NCI-H146 (cell line): ENCODE measurements at regions not wholly inside any gene's neighbourhood (a gene's known extent, or its start where the extent isn't known, plus 50 kb on each side); places are given as distances from the start of the nearest gene placed in this dataset.
"Not testable (repeated sequence)": the region's sequence is repeated elsewhere in the genome, so short reads cannot be mapped to it uniquely, and the experiment has no call there.

Experiments used
- DNase-seq: peaks from one replicate; lab custom pipeline; 2025; lab: John Stamatoyannopoulos, UW

GRCh38 chr15:39030291-39031070 is 465.9 kb upstream of the RASGRP1 start:
- no peak for DNase-seq

- no peak for DNase-seq
Measured at GRCh38 chr15:39031596-39031995, 467.0 kb upstream of the RASGRP1 start.

GRCh38 chr15:39034816-39035215 is 470.2 kb upstream of the RASGRP1 start:
- no peak for DNase-seq

GRCh38 chr15:39037611-39038010 is 473.0 kb upstream of the RASGRP1 start:
- DNase-seq = not testable (repeated sequence)

- no peak for DNase-seq
Measured at GRCh38 chr15:39040861-39041260, 476.2 kb upstream of the RASGRP1 start.

GRCh38 chr15:39041979-39042495 is 477.4 kb upstream of the RASGRP1 start:
- no peak for DNase-seq

GRCh38 chr15:39051626-39052322 is 487.2 kb upstream of the RASGRP1 start:
- DNase-seq = no peak

- DNase-seq = no peak
Measured at GRCh38 chr15:39052323-39052705, 487.7 kb upstream of the RASGRP1 start.

GRCh38 chr15:39053480-39053879 is 488.9 kb upstream of the RASGRP1 start:
- DNase-seq = no peak

GRCh38 chr15:39054128-39054732 is 489.6 kb upstream of the RASGRP1 start:
- no peak for DNase-seq

GRCh38 chr15:39056357-39056756 is 491.7 kb upstream of the RASGRP1 start:
- DNase-seq = no peak

GRCh38 chr15:39058351-39059131 is 493.9 kb upstream of the RASGRP1 start:
- DNase-seq = no peak

- DNase-seq = no peak
Measured at GRCh38 chr15:39059917-39060316, 495.3 kb upstream of the RASGRP1 start.

- no peak for DNase-seq
Measured at GRCh38 chr15:39061952-39062464, 497.4 kb upstream of the RASGRP1 start.

GRCh38 chr15:39066677-39067076 is 502.1 kb upstream of the RASGRP1 start:
- no peak for DNase-seq

- DNase-seq = no peak
Measured at GRCh38 chr15:39074341-39074985, 506.4 kb upstream of the THBS1 start.

- no peak for DNase-seq
Measured at GRCh38 chr15:39075311-39075710, 505.6 kb upstream of the THBS1 start.

GRCh38 chr15:39075756-39076341 is 505.0 kb upstream of the THBS1 start:
- DNase-seq = no peak

- no peak for DNase-seq
Measured at GRCh38 chr15:39078026-39078425, 502.9 kb upstream of the THBS1 start.

GRCh38 chr15:39079296-39079847 is 501.5 kb upstream of the THBS1 start:
- DNase-seq = no peak

GRCh38 chr15:39083213-39083612 is 497.7 kb upstream of the THBS1 start:
- DNase-seq = no peak
